Thymus (tissue), 11 donors: ENCODE measurements at regions not wholly inside any gene's neighbourhood (a gene's known extent, or its start where the extent isn't known, plus 50 kb on each side); places are given as distances from the start of the nearest gene placed in this dataset.
A peak's percentile ranks its signal among the peaks of the same experiment; 100 is the strongest.

Experiments
- DNase-seq, 9 donors: peaks; one replicate each; pipeline ENCODE4 v3.0.0-alpha.2; 2013; ENCODE audit warnings: low spot score in 9 of 9, low read depth in 6 of 9, missing footprints in 1 of 9
- H3K27ac ChIP-seq, 2 donors: one replicate each; pipeline ENCODE4 v1.5.1; 2013; ENCODE audit warnings: control low read depth in 1 of 2, low read depth in 1 of 2, low read length in 1 of 2, mild to moderate bottlenecking in 1 of 2, moderate library complexity in 1 of 2
- H3K27me3 ChIP-seq, 2 donors: one replicate each; pipeline ENCODE4 v1.5.1; 2013; ENCODE audit warnings: low read length in 1 of 2; ENCODE audit not compliant: control insufficient read depth in 2 of 2, insufficient read depth in 1 of 2
- H3K36me3 ChIP-seq, 2 donors: one replicate each; pipeline ENCODE4 v1.5.1; 2013; ENCODE audit warnings: low read length in 1 of 2, mild to moderate bottlenecking in 1 of 2, moderate library complexity in 1 of 2; ENCODE audit not compliant: control insufficient read depth in 2 of 2, insufficient read depth in 2 of 2
- H3K4me1 ChIP-seq, 2 donors: one replicate each; pipeline ENCODE4 v1.5.1; 2013; ENCODE audit warnings: low read length in 2 of 2; ENCODE audit not compliant: control insufficient read depth in 2 of 2, insufficient read depth in 2 of 2
- H3K4me3 ChIP-seq, 2 donors: one replicate each; pipeline ENCODE4 v1.5.1; 2013; ENCODE audit warnings: low read length in 2 of 2, control low read depth in 1 of 2, mild to moderate bottlenecking in 1 of 2
- H3K9me3 ChIP-seq, 2 donors: one replicate each; pipeline ENCODE4 v1.5.1; 2013; ENCODE audit warnings: low read length in 1 of 2, mild to moderate bottlenecking in 1 of 2; ENCODE audit not compliant: control insufficient read depth in 2 of 2, insufficient read depth in 1 of 2
- WGBS: extraction: QIAGEN DNeasy Blood & Tissue Kit; methylation state at CpG from one replicate; pipeline ENCODE4 v1.1.7; 2013; 5-methylcytosine and 5-hydroxymethylcytosine counted together
- donor health status: healthy.

GRCh38 chr3:156610154-156610553 is 55.2 kb upstream of the SSR3 start:
- WGBS = 59% methylated on average over 2 of the region's 2 CpGs
- no peaks in the 10 kb centered on the region for H3K36me3 ChIP-seq
- no peak for DNase-seq
- H3K4me1 ChIP-seq = no peaks in the 10 kb centered on the region
- H3K27me3 ChIP-seq = peaks cover 0 to 9% of the 10 kb centered on the region in 2 donors
- no peak overlapping the region for H3K4me3 ChIP-seq
- H3K27ac ChIP-seq = no peak overlapping the region
- H3K9me3 ChIP-seq = no peaks in the 10 kb centered on the region

- Histone ChIP-seq H3K27me3 (peaks cover 0 to 9% of the 10 kb centered on the region in 2 donors), H3K36me3 (no peaks in the 10 kb centered on the region), H3K9me3 (no peaks in the 10 kb centered on the region), H3K27ac (no peak overlapping the region), H3K4me3 (no peak overlapping the region), H3K4me1 (no peaks in the 10 kb centered on the region)
- no peak for DNase-seq
Measured at GRCh38 chr3:156609546-156609945, 54.6 kb upstream of the SSR3 start.

GRCh38 chr3:156608601-156609514 is 53.9 kb upstream of the SSR3 start:
- Histone ChIP-seq H3K4me1 (no peaks in the 10 kb centered on the region), H3K36me3 (no peaks in the 10 kb centered on the region), H3K9me3 (no peaks in the 10 kb centered on the region), H3K4me3 (no peak overlapping the region), H3K27ac (no peak overlapping the region), H3K27me3 (peaks cover 0 to 9% of the 10 kb centered on the region in 2 donors)
- 95% methylated on average over 9 of the region's 9 CpGs for WGBS
- no peak for DNase-seq

- no peak overlapping the region for H3K27ac ChIP-seq
- 61% methylated on average over 4 of the region's 4 CpGs for WGBS
- H3K27me3 ChIP-seq = peaks cover 0 to 9% of the 10 kb centered on the region in 2 donors
- DNase-seq = no peak
- peaks cover 0 to 2% of the 10 kb centered on the region in 2 donors for H3K4me1 ChIP-seq
- no peak overlapping the region for H3K4me3 ChIP-seq
- no peaks in the 10 kb centered on the region for H3K9me3 ChIP-seq
- H3K36me3 ChIP-seq = no peaks in the 10 kb centered on the region
Measured at GRCh38 chr3:156606729-156607128, 51.8 kb upstream of the SSR3 start.

GRCh38 chr3:156605686-156606605 is 51.0 kb upstream of the SSR3 start:
- Histone ChIP-seq H3K4me3 (peak overlapping the region; percentile 17 to 46), H3K27me3 (peaks cover 0 to 9% of the 10 kb centered on the region in 2 donors), H3K4me1 (peaks cover 0 to 2% of the 10 kb centered on the region in 2 donors), H3K9me3 (no peaks in the 10 kb centered on the region), H3K27ac (no peak overlapping the region), H3K36me3 (no peaks in the 10 kb centered on the region)
- WGBS = 43% methylated on average over 37 of the region's 37 CpGs
- DNase-seq = no peak

GRCh38 chr3:156604642-156605144 is 49.8 kb upstream of the SSR3 start:
- no peak for DNase-seq
- no peak overlapping the region for H3K4me3 ChIP-seq
- peaks cover 0 to 9% of the 10 kb centered on the region in 2 donors for H3K27me3 ChIP-seq
- H3K4me1 ChIP-seq = peaks cover 0 to 2% of the 10 kb centered on the region in 2 donors
- no peaks in the 10 kb centered on the region for H3K9me3 ChIP-seq
- no peaks in the 10 kb centered on the region for H3K36me3 ChIP-seq
- 98% methylated on average over 2 of the region's 2 CpGs for WGBS
- no peak overlapping the region for H3K27ac ChIP-seq
